CD4-positive, alpha-beta T cell treated with Interleukin-10 for 1 hour (primary cell): ENCODE measurements at regions not wholly inside any gene's neighbourhood (a gene's known extent, or its start where the extent isn't known, plus 50 kb on each side); places are given as distances from the start of the nearest gene placed in this dataset.
"Not testable (repeated sequence)": the region's sequence is repeated elsewhere in the genome, so short reads cannot be mapped to it uniquely, and the experiment has no call there.

Source experiments
- DNase-seq: peaks from one replicate; pipeline ENCODE4 v3.0.0-alpha.2; 2020

DNA sequence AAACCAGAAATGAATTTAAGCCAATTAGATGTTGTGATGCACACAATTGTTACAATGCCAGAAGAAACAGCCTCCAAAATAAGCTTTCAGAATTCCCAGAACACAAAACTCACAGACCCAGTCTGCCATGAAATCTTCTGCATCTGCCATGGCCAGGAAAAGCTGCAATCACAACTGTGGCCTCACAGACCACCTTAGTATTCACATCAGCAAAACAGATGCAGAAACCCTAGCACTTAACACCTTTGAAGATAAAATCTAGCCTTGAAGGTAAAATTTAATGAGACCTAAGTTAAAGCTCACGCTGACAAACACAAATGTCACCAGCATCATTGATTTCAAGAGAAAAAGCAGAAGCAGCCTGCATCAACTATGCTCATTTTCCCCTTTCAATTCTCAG, 566.8 kb upstream of the TMPRSS15 start:
- DNase-seq = no peak

- no peak for DNase-seq
Observed at GRCh38 chr21:18970941-18971340, 567.4 kb upstream of the TMPRSS15 start.

- no peak for DNase-seq
Observed at GRCh38 chr21:18985584-18985983, 582.0 kb upstream of the TMPRSS15 start.

GRCh38 chr21:18986197-18986596, 582.6 kb upstream of the TMPRSS15 start:
- DNase-seq = no peak

DNA sequence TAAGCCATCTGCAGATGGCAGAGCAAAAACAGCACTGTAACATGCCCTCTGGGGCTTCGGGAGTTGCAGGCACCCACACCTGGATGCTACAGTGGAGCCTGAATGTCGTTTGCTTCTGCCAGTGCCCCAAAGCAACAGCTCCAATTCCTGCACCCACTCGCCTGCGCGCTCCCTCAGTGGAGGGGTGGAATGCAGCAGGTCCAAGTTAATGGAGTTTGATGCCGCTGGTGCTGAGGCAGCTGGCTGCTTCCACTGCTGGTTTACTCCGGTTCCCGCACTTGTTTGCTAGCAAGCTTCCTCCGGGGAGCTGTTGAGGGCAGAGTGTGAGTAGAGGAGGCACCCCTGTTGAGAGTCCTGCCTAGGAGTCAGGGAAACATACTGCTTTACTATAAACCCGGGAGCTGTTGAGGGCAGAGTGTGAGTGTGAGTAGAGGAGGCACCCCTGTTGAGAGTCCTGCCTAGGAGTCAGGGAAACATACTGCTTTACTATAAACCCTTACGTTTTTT, 584.0 kb upstream of the TMPRSS15 start:
- DNase-seq = no peak

- no peak for DNase-seq
Observed at GRCh38 chr21:18989953-18990495, 586.4 kb upstream of the TMPRSS15 start.

GRCh38 chr21:18991846-18992245, 588.3 kb upstream of the TMPRSS15 start:
- DNase-seq = no peak

DNA sequence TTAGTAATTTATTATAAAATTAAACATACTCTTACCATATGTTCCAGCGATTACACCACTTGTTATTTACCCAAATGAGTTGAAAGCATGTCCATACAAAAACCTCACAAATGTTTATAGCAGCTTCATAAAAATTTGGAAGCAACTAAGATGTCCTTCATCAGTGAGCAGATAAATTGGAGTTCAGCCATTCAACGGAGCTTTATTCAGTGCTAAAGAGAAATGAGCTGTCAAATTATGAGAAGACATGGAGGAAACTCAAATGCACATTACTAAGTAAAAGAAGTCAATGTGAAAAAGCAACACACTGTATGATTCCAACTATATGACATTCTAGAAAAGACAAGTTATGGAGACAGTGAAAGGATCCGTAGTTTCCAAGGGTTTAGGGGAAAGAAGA, 606.7 kb upstream of the TMPRSS15 start:
- DNase-seq = no peak

DNA sequence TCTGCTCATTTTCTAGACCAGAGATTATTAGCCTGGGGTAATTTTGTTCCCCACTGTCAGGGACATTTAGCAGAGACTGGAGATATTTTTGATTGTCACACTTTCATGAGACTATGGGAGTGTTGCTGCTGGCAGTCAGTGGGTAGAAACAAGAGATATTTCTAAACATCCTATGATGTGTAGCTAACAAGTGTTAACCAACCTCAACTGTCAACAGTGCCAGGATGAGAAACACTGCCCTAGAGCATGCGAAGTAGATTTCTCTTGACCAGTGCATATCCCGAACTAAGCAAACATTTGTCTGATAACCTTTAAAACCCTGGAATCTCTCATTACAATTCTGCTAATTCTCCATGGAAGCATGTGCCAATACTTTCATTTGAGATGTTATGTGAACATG, 607.4 kb upstream of the TMPRSS15 start:
- DNase-seq = no peak

- no peak for DNase-seq
Observed at GRCh38 chr21:19011451-19011850, 607.9 kb upstream of the TMPRSS15 start.

GRCh38 chr21:19013916-19014315, 610.3 kb upstream of the TMPRSS15 start:
- no peak for DNase-seq

GRCh38 chr21:19018529-19018928, 614.9 kb upstream of the TMPRSS15 start:
- no peak for DNase-seq

GRCh38 chr21:19022978-19023377, 619.4 kb upstream of the TMPRSS15 start:
- DNase-seq = no peak

GRCh38 chr21:19026911-19027310, 623.3 kb upstream of the TMPRSS15 start:
- DNase-seq = no peak

GRCh38 chr21:19029816-19030215, 626.2 kb upstream of the TMPRSS15 start:
- DNase-seq = no peak

GRCh38 chr21:19031953-19032352, 628.4 kb upstream of the TMPRSS15 start:
- DNase-seq = no peak

DNA sequence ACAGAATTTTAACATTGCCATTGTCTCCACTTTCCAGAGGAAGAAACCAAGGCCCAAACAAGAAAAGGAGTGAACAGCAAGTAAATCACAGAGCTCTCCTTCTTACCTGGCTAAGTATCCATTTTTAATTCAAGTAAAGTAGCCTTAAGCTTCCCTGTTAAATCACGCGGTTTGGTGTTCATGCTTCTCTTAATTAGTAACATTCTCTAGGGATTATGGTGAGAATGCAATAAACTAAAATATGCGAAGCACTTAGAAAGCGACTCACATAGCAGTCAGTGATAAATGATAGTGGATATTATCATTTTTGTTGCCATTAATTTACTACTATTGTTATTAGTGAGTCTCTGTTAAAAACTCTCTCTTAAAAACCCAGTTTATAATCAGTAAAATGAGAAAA, 630.5 kb upstream of the TMPRSS15 start:
- no peak for DNase-seq

GRCh38 chr21:19034560-19034959, 631.0 kb upstream of the TMPRSS15 start:
- DNase-seq = no peak

DNA sequence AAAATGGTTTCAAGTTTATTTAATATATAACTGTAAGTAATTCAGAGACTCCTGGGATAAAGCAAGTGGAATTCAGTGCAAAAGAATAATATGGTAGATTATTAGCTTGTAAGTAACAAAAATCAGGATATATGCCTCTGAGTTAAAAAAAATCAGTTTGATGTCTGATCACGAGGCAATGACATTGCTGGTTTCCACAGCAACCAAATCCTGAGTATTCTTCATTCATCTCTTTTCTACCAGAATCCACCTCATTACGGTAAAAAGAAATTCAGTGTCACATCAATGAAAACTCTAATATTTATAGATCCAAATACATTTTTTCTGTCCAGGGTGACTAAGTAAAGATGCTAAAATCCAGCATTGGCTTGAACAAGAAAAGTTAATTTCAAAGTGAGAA, 642.3 kb upstream of the TMPRSS15 start:
- DNase-seq = no peak

DNA sequence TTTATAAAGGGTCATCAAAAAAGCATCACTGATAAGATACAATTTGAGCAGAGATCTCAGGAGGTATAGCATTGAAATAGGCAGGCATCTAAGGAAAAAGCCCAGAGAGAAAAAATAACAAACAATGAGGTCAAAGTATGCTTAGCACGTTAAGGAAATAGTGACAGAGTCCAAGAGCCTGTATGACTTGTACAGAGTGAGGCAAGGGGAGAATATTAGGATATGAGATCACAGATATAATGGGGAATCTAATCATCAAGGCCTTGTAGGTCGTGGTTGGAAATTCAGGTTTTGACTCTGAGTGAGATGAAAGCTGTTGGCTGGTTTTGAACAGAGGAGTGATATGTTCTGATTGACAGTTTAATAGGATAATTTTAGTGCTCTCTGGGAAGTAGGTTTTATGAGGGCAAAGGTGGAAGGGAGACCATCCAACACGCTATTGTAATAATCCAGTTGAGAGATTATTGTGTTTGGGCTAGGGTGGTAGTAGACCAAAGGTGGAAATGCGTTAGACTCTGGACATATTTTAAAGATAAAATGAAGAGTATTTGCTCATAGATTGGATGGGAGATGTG, 644.6 kb upstream of the TMPRSS15 start:
- no peak for DNase-seq

GRCh38 chr21:19049567-19049966, 646.0 kb upstream of the TMPRSS15 start:
- DNase-seq = no peak

DNA sequence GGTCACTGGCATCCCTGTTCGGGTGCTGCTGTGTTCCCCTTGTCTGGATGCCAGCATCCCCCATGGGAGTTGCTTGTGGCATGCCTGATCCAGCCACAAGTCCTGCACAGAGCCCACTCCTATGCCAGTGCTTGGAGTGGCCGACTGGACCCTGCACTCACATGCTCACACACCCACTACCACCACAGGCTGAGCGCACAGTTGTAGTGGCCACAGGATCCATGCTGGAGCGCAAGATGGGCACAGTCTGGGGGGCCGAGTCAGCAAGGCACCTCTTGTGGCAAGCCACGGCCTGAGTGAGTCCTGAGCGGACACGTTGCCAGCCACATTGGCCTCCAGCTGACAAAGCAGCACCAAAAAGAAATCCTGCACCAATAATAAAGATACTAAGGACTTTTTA, 661.6 kb upstream of the TMPRSS15 start:
- DNase-seq = no peak

- no peak for DNase-seq
Observed at GRCh38 chr21:19076031-19076430, 672.4 kb upstream of the TMPRSS15 start.

DNA sequence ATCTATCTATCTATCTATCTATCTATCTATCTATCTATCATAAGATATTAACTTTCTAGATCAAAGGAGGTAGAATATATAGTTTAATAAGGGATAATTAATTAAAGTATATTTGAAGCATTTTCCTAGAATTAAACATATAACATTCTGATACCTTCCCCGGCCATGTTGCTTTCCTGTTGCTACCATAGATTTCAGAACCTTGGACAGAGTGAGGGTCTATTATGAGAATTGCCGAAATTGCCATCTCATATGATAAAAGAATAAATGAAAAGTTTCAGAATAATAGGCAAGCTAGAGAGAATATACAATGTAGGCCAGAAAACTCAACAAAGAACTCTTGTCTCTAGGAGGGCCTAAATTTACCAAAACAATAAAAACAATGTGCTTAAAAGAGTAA, 706.1 kb upstream of the TMPRSS15 start:
- no peak for DNase-seq

DNA sequence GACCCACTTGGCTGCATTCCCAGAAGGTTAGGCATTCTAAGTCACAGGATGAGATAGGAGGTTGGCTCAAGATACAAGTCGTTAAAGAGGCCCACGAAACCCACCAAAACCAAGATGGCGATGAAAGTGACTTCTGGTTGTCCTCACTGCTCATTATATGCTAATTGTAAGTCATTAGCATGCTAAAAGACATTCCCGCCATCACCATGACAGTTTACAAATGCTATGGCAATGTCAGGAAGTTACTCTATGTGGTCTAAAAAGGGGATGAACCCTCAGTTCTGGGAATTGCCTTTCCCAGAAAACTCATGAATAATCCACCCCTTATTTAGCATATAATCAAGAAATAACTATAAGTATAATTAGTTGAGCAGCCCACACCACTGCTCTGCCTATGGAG, 715.7 kb upstream of the TMPRSS15 start:
- not testable (repeated sequence) for DNase-seq
